ENCODE measurements at regions not wholly inside any gene's neighbourhood (a gene's known extent, or its start where the extent isn't known, plus 50 kb on each side); places are given as distances from the start of the nearest gene placed in this dataset.
"Not testable (repeated sequence)": the region's sequence is repeated elsewhere in the genome, so short reads cannot be mapped to it uniquely, and the experiment has no call there.

GRCh38 chr7:89661876-89662275, 492.4 kb upstream of the STEAP1 start:
- H3K27ac Mint-ChIP-seq: no peak overlapping the region

GRCh38 chr7:89666136-89666835, 488.0 kb upstream of the STEAP1 start:
- no peak overlapping the region for H3K27ac Mint-ChIP-seq
- no peaks in the 10 kb centered on the region for H3K27me3 Mint-ChIP-seq (ENCODE audit: low read depth)
- no peaks in the 10 kb centered on the region for H3K4me1 Mint-ChIP-seq (ENCODE audit: low read depth)
- H3K4me3 Mint-ChIP-seq: no peak overlapping the region
- no peaks in the 10 kb centered on the region for H3K36me3 Mint-ChIP-seq (ENCODE audit: low read depth)
- H3K9me3 Mint-ChIP-seq: no peaks in the 10 kb centered on the region

More at GRCh38 chr7:89661876-89662275, 492.4 kb upstream of the STEAP1 start:
- H3K27me3 Mint-ChIP-seq (ENCODE audit: low read depth): no peaks in the 10 kb centered on the region
- no peaks in the 10 kb centered on the region for H3K36me3 Mint-ChIP-seq (ENCODE audit: low read depth)
- no peaks in the 10 kb centered on the region for H3K4me1 Mint-ChIP-seq (ENCODE audit: low read depth)
- no peaks in the 10 kb centered on the region for H3K9me3 Mint-ChIP-seq
- no peak overlapping the region for H3K4me3 Mint-ChIP-seq

- H3K27me3 Mint-ChIP-seq (ENCODE audit: low read depth): no peaks in the 10 kb centered on the region
- no peak overlapping the region for H3K27ac Mint-ChIP-seq
- H3K36me3 Mint-ChIP-seq (ENCODE audit: low read depth): no peaks in the 10 kb centered on the region
- peaks cover 6% of the 10 kb centered on the region for H3K9me3 Mint-ChIP-seq
- no peaks in the 10 kb centered on the region for H3K4me1 Mint-ChIP-seq (ENCODE audit: low read depth)
- no peak overlapping the region for H3K4me3 Mint-ChIP-seq
Observed at GRCh38 chr7:89680161-89680560, 474.1 kb upstream of the STEAP1 start.

GRCh38 chr7:89681448-89681847, 472.8 kb upstream of the STEAP1 start:
- H3K9me3 Mint-ChIP-seq: no peaks in the 10 kb centered on the region
- H3K4me3 Mint-ChIP-seq: no peak overlapping the region
- no peaks in the 10 kb centered on the region for H3K36me3 Mint-ChIP-seq (ENCODE audit: low read depth)
- H3K27ac Mint-ChIP-seq: no peak overlapping the region
- H3K4me1 Mint-ChIP-seq (ENCODE audit: low read depth): no peaks in the 10 kb centered on the region
- H3K27me3 Mint-ChIP-seq (ENCODE audit: low read depth): no peaks in the 10 kb centered on the region

GRCh38 chr7:89685287-89685686, 469.0 kb upstream of the STEAP1 start:
- Mint-ChIP-seq H3K27me3 (ENCODE audit: low read depth) (no peaks in the 10 kb centered on the region), H3K36me3 (ENCODE audit: low read depth) (no peaks in the 10 kb centered on the region), H3K4me3 (no peak overlapping the region), H3K4me1 (ENCODE audit: low read depth) (no peaks in the 10 kb centered on the region), H3K9me3 (no peaks in the 10 kb centered on the region), H3K27ac (no peak overlapping the region)

GRCh38 chr7:89687211-89687610, 467.1 kb upstream of the STEAP1 start:
- Mint-ChIP-seq H3K4me1 (ENCODE audit: low read depth) (no peaks in the 10 kb centered on the region), H3K27me3 (ENCODE audit: low read depth) (no peaks in the 10 kb centered on the region), H3K36me3 (ENCODE audit: low read depth) (no peaks in the 10 kb centered on the region), H3K4me3 (no peak overlapping the region), H3K9me3 (no peaks in the 10 kb centered on the region), H3K27ac (no peak overlapping the region)

GRCh38 chr7:89695241-89695640, 459.0 kb upstream of the STEAP1 start:
- no peaks in the 10 kb centered on the region for H3K36me3 Mint-ChIP-seq (ENCODE audit: low read depth)
- no peak overlapping the region for H3K27ac Mint-ChIP-seq
- peaks cover 8% of the 10 kb centered on the region for H3K9me3 Mint-ChIP-seq
- no peaks in the 10 kb centered on the region for H3K27me3 Mint-ChIP-seq (ENCODE audit: low read depth)
- H3K4me3 Mint-ChIP-seq: no peak overlapping the region
- no peaks in the 10 kb centered on the region for H3K4me1 Mint-ChIP-seq (ENCODE audit: low read depth)

GRCh38 chr7:89714131-89714530, 440.1 kb upstream of the STEAP1 start:
- Mint-ChIP-seq H3K27me3 (ENCODE audit: low read depth) (no peaks in the 10 kb centered on the region), H3K9me3 (no peaks in the 10 kb centered on the region), H3K36me3 (ENCODE audit: low read depth) (no peaks in the 10 kb centered on the region), H3K4me1 (ENCODE audit: low read depth) (no peaks in the 10 kb centered on the region), H3K4me3 (no peak overlapping the region), H3K27ac (no peak overlapping the region)

- H3K27me3 Mint-ChIP-seq (ENCODE audit: low read depth); H3K36me3 Mint-ChIP-seq (ENCODE audit: low read depth); H3K9me3 Mint-ChIP-seq; H3K27ac Mint-ChIP-seq; H3K4me1 Mint-ChIP-seq (ENCODE audit: low read depth); H3K4me3 Mint-ChIP-seq: not testable (repeated sequence)
Observed at GRCh38 chr7:89718941-89719340, 435.3 kb upstream of the STEAP1 start.

GRCh38 chr7:89728481-89728880, 425.8 kb upstream of the STEAP1 start:
- Mint-ChIP-seq H3K4me3 (no peak overlapping the region), H3K27me3 (ENCODE audit: low read depth) (no peaks in the 10 kb centered on the region), H3K9me3 (no peaks in the 10 kb centered on the region), H3K27ac (no peak overlapping the region), H3K4me1 (ENCODE audit: low read depth) (no peaks in the 10 kb centered on the region), H3K36me3 (ENCODE audit: low read depth) (no peaks in the 10 kb centered on the region)

GRCh38 chr7:89731751-89732445, 422.4 kb upstream of the STEAP1 start:
- no peak overlapping the region for H3K27ac Mint-ChIP-seq
- H3K4me3 Mint-ChIP-seq: no peak overlapping the region
- H3K4me1 Mint-ChIP-seq (ENCODE audit: low read depth): no peaks in the 10 kb centered on the region
- H3K36me3 Mint-ChIP-seq (ENCODE audit: low read depth): no peaks in the 10 kb centered on the region
- no peaks in the 10 kb centered on the region for H3K9me3 Mint-ChIP-seq
- no peaks in the 10 kb centered on the region for H3K27me3 Mint-ChIP-seq (ENCODE audit: low read depth)

- Mint-ChIP-seq H3K36me3 (ENCODE audit: low read depth) (no peaks in the 10 kb centered on the region), H3K27ac (no peak overlapping the region), H3K9me3 (no peaks in the 10 kb centered on the region), H3K4me3 (no peak overlapping the region), H3K4me1 (ENCODE audit: low read depth) (no peaks in the 10 kb centered on the region), H3K27me3 (ENCODE audit: low read depth) (no peaks in the 10 kb centered on the region)
Observed at GRCh38 chr7:89738549-89738948, 415.7 kb upstream of the STEAP1 start.

GRCh38 chr7:89757910-89758309, 396.4 kb upstream of the STEAP1 start:
- no peak overlapping the region for H3K4me3 Mint-ChIP-seq
- H3K4me1 Mint-ChIP-seq (ENCODE audit: low read depth): no peaks in the 10 kb centered on the region
- no peaks in the 10 kb centered on the region for H3K9me3 Mint-ChIP-seq
- no peak overlapping the region for H3K27ac Mint-ChIP-seq
- no peaks in the 10 kb centered on the region for H3K36me3 Mint-ChIP-seq (ENCODE audit: low read depth)
- H3K27me3 Mint-ChIP-seq (ENCODE audit: low read depth): no peaks in the 10 kb centered on the region

- no peaks in the 10 kb centered on the region for H3K36me3 Mint-ChIP-seq (ENCODE audit: low read depth)
- no peaks in the 10 kb centered on the region for H3K27me3 Mint-ChIP-seq (ENCODE audit: low read depth)
- H3K9me3 Mint-ChIP-seq: no peaks in the 10 kb centered on the region
- H3K4me3 Mint-ChIP-seq: no peak overlapping the region
- H3K4me1 Mint-ChIP-seq (ENCODE audit: low read depth): no peaks in the 10 kb centered on the region
- H3K27ac Mint-ChIP-seq: no peak overlapping the region
Observed at GRCh38 chr7:89760690-89761089, 393.6 kb upstream of the STEAP1 start.

GRCh38 chr7:89761173-89761572, 393.1 kb upstream of the STEAP1 start:
- Mint-ChIP-seq H3K4me1 (ENCODE audit: low read depth) (no peaks in the 10 kb centered on the region), H3K36me3 (ENCODE audit: low read depth) (no peaks in the 10 kb centered on the region), H3K4me3 (no peak overlapping the region), H3K9me3 (no peaks in the 10 kb centered on the region), H3K27ac (no peak overlapping the region), H3K27me3 (ENCODE audit: low read depth) (no peaks in the 10 kb centered on the region)
